ENCODE measurements at regions not wholly inside any gene's neighbourhood (a gene's known extent, or its start where the extent isn't known, plus 50 kb on each side); places are given as distances from the start of the nearest gene placed in this dataset.

- no peaks in the 10 kb centered on the region for H3K36me3 ChIP-seq
- H3K4me3 ChIP-seq, result no peak overlapping the region
- peaks cover 14 to 98% (median 29%) of the 10 kb centered on the region in 4 donors for H3K27me3 ChIP-seq
- DNase-seq, result no peak
- no peak for TF ChIP-seq POLR2A (IDR thresholded peaks at IDR 0.05)
- TF ChIP-seq CTCF (IDR thresholded peaks at IDR 0.05), result no peak
- intact Hi-C loops (cut with DNase I), result no loop called here
- 63 to 64% methylated on average over 9 to 10 of the region's 12 CpGs for WGBS, 2 donors
- H3K9me3 ChIP-seq, result no peaks in the 10 kb centered on the region
- H3K4me1 ChIP-seq, result peaks cover 15 to 23% (median 18%) of the 10 kb centered on the region in 3 donors
- no peak overlapping the region for H3K27ac ChIP-seq
Measured at GRCh38 chr15:89396723-89397652, 62.4 kb upstream of the POLG start.

DNA sequence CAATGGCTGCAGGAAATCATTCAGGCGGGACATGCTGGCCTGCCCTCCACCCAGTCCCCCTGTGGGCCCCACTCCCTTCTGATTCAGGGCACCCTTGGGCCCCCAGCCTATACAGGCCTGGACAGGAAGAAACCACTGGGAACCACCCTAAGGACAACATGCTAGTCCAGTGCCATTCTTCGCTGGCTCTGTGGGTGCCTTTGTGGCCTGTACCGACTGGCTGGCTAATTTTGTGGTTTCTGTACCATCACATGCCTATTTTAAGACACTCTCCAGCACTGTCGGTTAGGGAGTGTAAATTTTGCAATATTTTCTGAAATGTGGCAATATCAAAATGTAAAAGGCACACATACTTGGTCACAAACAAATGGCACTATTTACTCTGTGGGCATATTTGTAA, 61.4 kb upstream of the POLG start:
- H3K27me3 ChIP-seq, result peaks cover 14 to 98% (median 27%) of the 10 kb centered on the region in 4 donors
- DNase-seq, result no peak
- TF ChIP-seq CTCF (IDR thresholded peaks at IDR 0.05) (no peak), POLR2A (IDR thresholded peaks at IDR 0.05) (no peak)
- no peaks in the 10 kb centered on the region for H3K9me3 ChIP-seq
- no peaks in the 10 kb centered on the region for H3K36me3 ChIP-seq
- no peak overlapping the region for H3K27ac ChIP-seq
- intact Hi-C loops (cut with DNase I), result no loop called here
- H3K4me1 ChIP-seq, result peaks cover 15 to 18% (median 15%) of the 10 kb centered on the region in 3 donors
- H3K4me3 ChIP-seq, result no peak overlapping the region
- 13 to 49% methylated on average over 3 to 4 of the region's 4 CpGs for WGBS, 2 donors

DNA sequence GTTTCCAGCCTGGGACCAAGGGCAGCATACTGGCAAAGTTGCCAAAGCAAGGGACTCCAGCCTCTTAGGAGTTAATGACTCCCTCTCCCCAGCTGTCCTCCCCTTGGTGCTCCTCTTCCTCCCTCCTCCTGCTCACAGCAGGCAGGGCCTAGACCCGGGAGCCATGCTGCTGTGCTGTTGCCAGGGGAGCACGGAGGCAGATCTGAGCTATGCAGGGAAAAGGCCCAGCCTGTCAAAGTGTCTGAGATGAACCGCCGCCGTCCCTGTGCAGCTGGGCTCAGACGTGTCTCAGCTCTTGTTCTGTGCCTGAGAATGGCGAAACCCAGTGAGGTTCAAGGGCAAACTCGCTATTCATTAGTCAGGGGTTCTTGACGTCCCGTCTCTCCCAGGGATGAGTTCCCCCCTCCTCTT, 60.8 kb upstream of the POLG start:
- peaks cover 14 to 98% (median 22%) of the 10 kb centered on the region in 4 donors for H3K27me3 ChIP-seq
- DNase-seq, result no peak

DNA sequence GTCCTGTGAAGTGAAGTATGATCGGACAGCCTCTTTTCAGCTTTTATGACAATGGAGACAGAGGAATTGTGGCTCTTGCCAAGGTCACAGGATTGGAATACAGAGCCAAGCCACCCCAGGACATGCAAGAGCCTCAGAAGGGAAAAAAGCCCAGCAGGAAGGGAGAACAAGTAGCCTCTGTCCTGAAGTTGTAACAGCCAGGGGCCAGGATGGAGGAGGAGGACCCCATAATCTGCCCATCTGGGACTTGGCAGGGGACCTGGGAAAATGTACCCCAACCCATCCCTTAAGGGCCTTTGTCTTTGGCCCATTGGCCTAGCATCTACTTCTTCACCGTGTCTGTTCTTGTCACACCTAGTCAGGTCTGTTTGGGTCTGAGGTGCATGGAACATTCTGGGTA, 60.4 kb upstream of the POLG start:
- Histone ChIP-seq H3K27ac (no peak overlapping the region), H3K36me3 (no peaks in the 10 kb centered on the region), H3K4me3 (no peak overlapping the region), H3K9me3 (no peaks in the 10 kb centered on the region), H3K27me3 (peaks cover 9 to 98% (median 18%) of the 10 kb centered on the region in 4 donors), H3K4me1 (peaks cover 10 to 12% (median 11%) of the 10 kb centered on the region in 3 donors)
- intact Hi-C loops (cut with DNase I), result no loop called here
- DNase-seq, result no peak
- WGBS, 2 donors, result 20 to 90% methylated on average over 1 of the region's 2 CpGs
- TF ChIP-seq CTCF (IDR thresholded peaks at IDR 0.05) (no peak), POLR2A (IDR thresholded peaks at IDR 0.05) (no peak)

More for the DNA sequence above, 60.8 kb upstream of the POLG start:
- TF ChIP-seq POLR2A (IDR thresholded peaks at IDR 0.05), result no peak
- TF ChIP-seq CTCF (IDR thresholded peaks at IDR 0.05), result no peak
- Histone ChIP-seq H3K4me3 (no peak overlapping the region), H3K4me1 (peaks cover 15 to 17% (median 15%) of the 10 kb centered on the region in 3 donors), H3K36me3 (no peaks in the 10 kb centered on the region), H3K9me3 (no peaks in the 10 kb centered on the region), H3K27ac (no peak overlapping the region)
- intact Hi-C loops (cut with DNase I), result no loop called here
- WGBS, 2 donors, result 35 to 43% methylated on average over 3 to 10 of the region's 10 CpGs

DNA sequence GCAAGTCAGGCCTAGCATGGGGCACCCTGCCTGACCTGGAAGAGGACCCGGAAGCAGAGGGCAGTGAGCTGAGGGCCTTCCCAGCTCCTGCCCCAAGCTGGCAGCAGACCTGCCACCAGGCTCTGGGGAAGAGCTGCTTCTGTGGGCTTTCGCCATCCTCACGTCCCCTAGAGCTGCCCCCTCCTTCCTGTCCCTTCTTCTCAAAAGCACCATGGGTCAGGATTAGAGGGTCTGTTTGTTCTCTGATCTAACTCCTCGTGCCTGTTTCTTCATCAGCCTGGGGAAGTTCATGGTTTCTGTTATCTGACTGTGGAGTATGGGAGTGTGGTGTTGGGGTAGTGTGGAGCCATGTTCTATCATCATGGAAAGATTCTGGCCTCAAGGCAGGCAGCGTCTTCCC, 58.4 kb upstream of the POLG start:
- H3K27ac ChIP-seq, result no peak overlapping the region
- H3K4me3 ChIP-seq, result no peak overlapping the region
- H3K27me3 ChIP-seq, result peaks cover 0 to 94% (median 5%) of the 10 kb centered on the region in 4 donors
- intact Hi-C loops (cut with DNase I), result no loop called here
- no peak for TF ChIP-seq POLR2A (IDR thresholded peaks at IDR 0.05)
- TF ChIP-seq CTCF (IDR thresholded peaks at IDR 0.05), result no peak
- no peak for DNase-seq
- no peaks in the 10 kb centered on the region for H3K36me3 ChIP-seq
- WGBS, 2 donors, result 65 to 72% methylated on average over 4 to 5 of the region's 5 CpGs
- H3K4me1 ChIP-seq, result no peaks in the 10 kb centered on the region
- no peaks in the 10 kb centered on the region for H3K9me3 ChIP-seq
